Kidney epithelial cell (primary cell): ENCODE measurements at regions not wholly inside any gene's neighbourhood (a gene's known extent, or its start where the extent isn't known, plus 50 kb on each side); places are given as distances from the start of the nearest gene placed in this dataset.

Experiments
- DNase-seq: peaks from one replicate; pipeline ENCODE4 v3.0.0-alpha.2; 2010; ENCODE audit warnings: low read depth
- H3K27me3 ChIP-seq: 2 replicates; pipeline ENCODE4 v1.6.0; 2011; ENCODE audit warnings: low read length; ENCODE audit not compliant: control insufficient read depth, insufficient read depth
- H3K36me3 ChIP-seq: 2 replicates; pipeline ENCODE4 v1.5.1; 2011; ENCODE audit warnings: low read length; ENCODE audit not compliant: control insufficient read depth, insufficient read depth
- H3K4me3 ChIP-seq: 2 replicates; pipeline ENCODE4 v1.5.1; 2011; ENCODE audit warnings: low read depth, mild to moderate bottlenecking, control low read depth, low read length
- TF ChIP-seq, protein P1 (sequence below): IDR thresholded peaks from 2 replicates; pipeline ENCODE4 v1.5.1; 2011; ENCODE audit warnings: mild to moderate bottlenecking, moderate library complexity, low read length, control low read depth, inconsistent platforms; ENCODE audit not compliant: insufficient read depth, poor library complexity, severe bottlenecking

DNA sequence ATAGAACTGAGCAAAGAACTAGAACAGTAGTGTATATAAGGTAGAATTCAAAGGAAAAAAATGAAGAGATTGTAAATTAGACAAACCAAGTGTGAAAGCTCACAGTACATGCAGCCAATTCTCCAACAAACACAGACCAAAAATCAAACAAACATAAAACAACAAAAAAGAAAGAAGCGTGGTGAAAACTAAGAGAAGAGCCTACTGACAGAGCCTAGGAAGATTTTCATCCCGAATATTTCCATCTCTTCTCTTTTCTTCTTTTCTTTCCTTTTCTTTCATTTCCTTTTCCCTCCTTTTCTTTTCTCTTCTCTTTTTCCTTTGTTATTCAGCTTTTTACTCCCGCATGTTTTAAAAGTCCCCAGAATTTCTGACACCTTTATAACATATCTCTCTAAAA, 1103.6 kb downstream of the CDH8 start:
- DNase-seq, result no peak
- Histone ChIP-seq H3K27me3 (no peaks in the 10 kb centered on the region), H3K36me3 (no peaks in the 10 kb centered on the region), H3K4me3 (no peak overlapping the region)
- TF ChIP-seq, protein P1, sequence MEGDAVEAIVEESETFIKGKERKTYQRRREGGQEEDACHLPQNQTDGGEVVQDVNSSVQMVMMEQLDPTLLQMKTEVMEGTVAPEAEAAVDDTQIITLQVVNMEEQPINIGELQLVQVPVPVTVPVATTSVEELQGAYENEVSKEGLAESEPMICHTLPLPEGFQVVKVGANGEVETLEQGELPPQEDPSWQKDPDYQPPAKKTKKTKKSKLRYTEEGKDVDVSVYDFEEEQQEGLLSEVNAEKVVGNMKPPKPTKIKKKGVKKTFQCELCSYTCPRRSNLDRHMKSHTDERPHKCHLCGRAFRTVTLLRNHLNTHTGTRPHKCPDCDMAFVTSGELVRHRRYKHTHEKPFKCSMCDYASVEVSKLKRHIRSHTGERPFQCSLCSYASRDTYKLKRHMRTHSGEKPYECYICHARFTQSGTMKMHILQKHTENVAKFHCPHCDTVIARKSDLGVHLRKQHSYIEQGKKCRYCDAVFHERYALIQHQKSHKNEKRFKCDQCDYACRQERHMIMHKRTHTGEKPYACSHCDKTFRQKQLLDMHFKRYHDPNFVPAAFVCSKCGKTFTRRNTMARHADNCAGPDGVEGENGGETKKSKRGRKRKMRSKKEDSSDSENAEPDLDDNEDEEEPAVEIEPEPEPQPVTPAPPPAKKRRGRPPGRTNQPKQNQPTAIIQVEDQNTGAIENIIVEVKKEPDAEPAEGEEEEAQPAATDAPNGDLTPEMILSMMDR, result no peak

DNA sequence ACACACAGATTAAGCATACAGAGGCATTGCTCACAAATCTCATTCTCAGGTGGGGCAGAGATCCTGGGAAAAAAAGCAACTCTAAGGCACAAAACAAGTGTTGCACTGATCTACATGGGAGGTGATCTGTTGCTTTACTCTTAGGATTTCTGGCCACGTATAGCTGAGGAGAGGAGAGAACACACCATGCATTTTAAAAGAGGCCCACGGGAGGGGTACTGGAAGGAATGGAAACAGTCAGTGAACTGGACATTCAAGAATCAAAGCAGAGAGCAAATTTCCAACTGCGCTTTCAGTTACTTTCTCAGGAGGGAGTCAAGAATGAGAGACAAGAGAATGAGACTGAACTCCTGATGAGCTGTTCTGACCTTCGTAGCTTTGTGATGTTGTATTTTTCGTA, 1105.9 kb downstream of the CDH8 start:
- TF ChIP-seq, protein P1, result no peak
- no peaks in the 10 kb centered on the region for H3K36me3 ChIP-seq
- H3K4me3 ChIP-seq, result no peak overlapping the region
- no peak for DNase-seq
- no peaks in the 10 kb centered on the region for H3K27me3 ChIP-seq

- Histone ChIP-seq H3K4me3 (no peak overlapping the region), H3K27me3 (no peaks in the 10 kb centered on the region), H3K36me3 (no peaks in the 10 kb centered on the region)
- TF ChIP-seq, protein P1, result no peak
- DNase-seq, result no peak
Measured at GRCh38 chr16:60922920-60923319, 1113.3 kb downstream of the CDH8 start.

- H3K36me3 ChIP-seq, result no peaks in the 10 kb centered on the region
- no peak overlapping the region for H3K4me3 ChIP-seq
- DNase-seq, result no peak
- TF ChIP-seq, protein P1, result no peak
- no peaks in the 10 kb centered on the region for H3K27me3 ChIP-seq
Measured at GRCh38 chr16:60914334-60914733, 1121.9 kb downstream of the CDH8 start.

DNA sequence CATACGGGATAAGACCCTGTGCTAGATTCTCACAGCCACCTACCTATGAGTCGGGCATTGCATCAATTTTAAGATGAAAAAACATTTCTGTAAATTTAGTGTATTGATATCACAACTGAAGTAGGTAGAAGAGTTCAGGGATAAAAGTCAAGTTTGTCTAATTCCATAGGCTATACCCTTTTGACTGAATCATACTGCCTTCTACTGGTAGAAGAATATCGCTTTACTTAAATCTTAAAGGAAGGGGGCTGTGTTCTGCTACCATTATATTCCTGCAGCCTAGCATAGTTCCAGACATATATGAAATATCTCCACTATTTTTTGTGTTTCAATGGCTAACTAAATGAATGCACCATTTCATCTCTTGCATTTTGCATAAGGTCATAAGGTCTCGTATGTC, 1128.6 kb downstream of the CDH8 start:
- TF ChIP-seq, protein P1, result no peak
- no peak for DNase-seq
- Histone ChIP-seq H3K36me3 (no peaks in the 10 kb centered on the region), H3K27me3 (no peaks in the 10 kb centered on the region), H3K4me3 (no peak overlapping the region)

DNA sequence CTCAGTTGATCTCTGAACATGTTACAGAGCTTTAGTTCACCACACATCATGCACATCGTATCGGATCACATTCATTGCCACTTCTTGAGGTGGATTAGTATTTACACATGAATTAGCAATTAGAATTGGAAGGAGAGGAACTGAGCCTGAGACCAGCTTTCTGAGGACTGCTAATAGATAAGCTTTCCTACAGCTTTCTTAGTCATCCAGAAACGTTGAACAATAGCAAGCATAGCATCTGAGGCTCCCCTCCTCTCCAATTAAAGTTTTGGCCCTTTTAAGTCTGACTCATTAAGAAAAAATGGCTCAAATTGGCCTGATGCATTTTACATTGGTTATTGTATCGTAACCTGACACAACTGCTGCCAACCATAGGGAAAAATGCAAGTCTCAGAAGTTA, 1130.4 kb downstream of the CDH8 start:
- H3K4me3 ChIP-seq, result no peak overlapping the region
- no peaks in the 10 kb centered on the region for H3K27me3 ChIP-seq
- TF ChIP-seq, protein P1, result no peak
- no peaks in the 10 kb centered on the region for H3K36me3 ChIP-seq
- DNase-seq, result no peak
